Suprapubic skin (tissue), 4 donors: ENCODE measurements at regions not wholly inside any gene's neighbourhood (a gene's known extent, or its start where the extent isn't known, plus 50 kb on each side); places are given as distances from the start of the nearest gene placed in this dataset.

Source experiments
- CTCF ChIP-seq, 2 donors: fragments of 200-600 bp in 1 of 2; fragments of 450-650 bp in 1 of 2; sonication (generic) in 1 of 2; IDR thresholded peaks; one replicate each; pipeline ENCODE4 v1.5.1; 2016 to 2019; ENCODE audit warnings: antibody characterized with exemption in 2 of 2, mild to moderate bottlenecking in 1 of 2, moderate library complexity in 1 of 2
- POLR2A ChIP-seq, 2 donors: fragments of 450-650 bp; IDR thresholded peaks; one replicate each; pipeline ENCODE4 v1.6.1; 2017; ENCODE audit warnings: antibody characterized with exemption in 2 of 2, mild to moderate bottlenecking in 2 of 2, moderate library complexity in 2 of 2
- POLR2AphosphoS5 ChIP-seq, 3 donors: sonication (generic); formaldehyde crosslinking; IDR thresholded peaks; one replicate each; pipeline ENCODE4 v1.6.1; 2017; ENCODE audit warnings: antibody characterized with exemption in 3 of 3

- TF ChIP-seq CTCF (IDR thresholded peaks at IDR 0.05) (no peak), POLR2A (IDR thresholded peaks at IDR 0.05) (no peak), POLR2AphosphoS5 (IDR thresholded peaks at IDR 0.05) (no peak)
Observed at GRCh38 chr15:93899817-93900216, 331.5 kb upstream of the MCTP2 start.
